A673 (cell line): ENCODE measurements at regions not wholly inside any gene's neighbourhood (a gene's known extent, or its start where the extent isn't known, plus 50 kb on each side); places are given as distances from the start of the nearest gene placed in this dataset.

Source experiments
- BruUV-seq: library from RNA; stranded (reverse); fragments of 400-500 nt; replicated peaks from 2 replicates; lab custom pipeline; 2021; lab: Mats Ljungman, UMichigan
- CTCF ChIA-PET: fragments of 300-600 bp; sonication (Branson Sonifier 250); formaldehyde crosslinking; loops from one replicate; lab custom pipeline; 2022; ENCODE audit warnings: antibody characterized with exemption; lab: Charles Lee
- POLR2A ChIA-PET: fragments of 300-600 bp; sonication (Branson Sonifier 250); formaldehyde crosslinking; loops from one replicate; lab custom pipeline; 2022; ENCODE audit warnings: antibody characterized with exemption; ENCODE audit not compliant: low non-redundant PET; lab: Charles Lee
- DNase-seq: peaks from one replicate; pipeline ENCODE4 v3.0.0-alpha.2; 2015; ENCODE audit warnings: low spot score
- H3K27ac ChIP-seq: fragments of 200-600 bp; sonication (generic); 2 replicates; pipeline ENCODE4 v1.5.1; 2016; ENCODE audit warnings: mixed run types, low read depth, mild to moderate bottlenecking, mixed read lengths, antibody characterized with exemption, low read length; ENCODE audit not compliant: poor library complexity, severe bottlenecking
- H3K27me3 ChIP-seq: fragments of 200-600 bp; sonication (generic); replicated peaks from 2 replicates; pipeline ENCODE4 v1.6.1; 2017; ENCODE audit warnings: mixed run types, low read depth, mild to moderate bottlenecking, mixed read lengths, antibody characterized with exemption, low read length; ENCODE audit not compliant: insufficient read depth, poor library complexity
- H3K36me3 ChIP-seq: fragments of 200-600 bp; sonication (generic); 2 replicates; pipeline ENCODE4 v1.6.1; 2016; ENCODE audit warnings: mixed run types, mild to moderate bottlenecking, mixed read lengths, antibody characterized with exemption, low read length; ENCODE audit not compliant: insufficient read depth, poor library complexity, severe bottlenecking
- H3K4me1 ChIP-seq: fragments of 200-600 bp; sonication (generic); 2 replicates; pipeline ENCODE4 v1.6.1; 2017; ENCODE audit warnings: mixed run types, mild to moderate bottlenecking, mixed read lengths, antibody characterized with exemption, low read length; ENCODE audit not compliant: insufficient read depth, poor library complexity, severe bottlenecking
- H3K4me3 ChIP-seq: fragments of 200-600 bp; sonication (generic); 2 replicates; pipeline ENCODE4 v1.5.1; 2016; ENCODE audit warnings: low read depth, mixed run types, mild to moderate bottlenecking, mixed read lengths, low read length; ENCODE audit not compliant: poor library complexity, severe bottlenecking
- H3K9me3 ChIP-seq: fragments of 200-600 bp; sonication (generic); 2 replicates; pipeline ENCODE4 v1.6.1; 2016; ENCODE audit warnings: mixed run types, low read depth, mild to moderate bottlenecking, mixed read lengths, antibody characterized with exemption, low read length; ENCODE audit not compliant: poor library complexity, severe bottlenecking
- EZH2 ChIP-seq: fragments of 200-600 bp; sonication (generic); IDR thresholded peaks from 2 replicates; pipeline ENCODE4 v1.6.1; 2017; ENCODE audit warnings: borderline replicate concordance, low read depth, mild to moderate bottlenecking, mixed read lengths, antibody characterized with exemption, low read length; ENCODE audit not compliant: poor library complexity, severe bottlenecking
- intact Hi-C: fragments of 100-400 bp; cut with micrococcal nuclease; formaldehyde crosslinking; loops from one replicate; pipeline ENCODE4 v1.10.0; 2022; ENCODE audit not compliant: unreplicated experiment
- TF ChIP-seq, protein P1 (sequence below): fragments of 300-800, 200-600 bp; sonication (generic); conservative IDR thresholded peaks from 2 replicates; pipeline ENCODE4 v1.5.1; 2017; ENCODE audit warnings: low read depth, mild to moderate bottlenecking, antibody characterized with exemption, low read length, moderate library complexity, mixed read lengths

GRCh38 chrX:138128027-138128671, 562.2 kb downstream of the ZIC3 start:
- intact Hi-C loops: loop anchor here (2.0 kb wide), 1 partner anchor 615 kb away; no protein-coding TSS in a partner anchor
- no peaks in the 10 kb centered on the region for H3K4me1 ChIP-seq
- POLR2A ChIA-PET: no interaction called here
- H3K36me3 ChIP-seq: no peaks in the 10 kb centered on the region
- peak; percentile 73 for DNase-seq
- BruUV-seq: no TSS peak
- no peak overlapping the region for H3K27ac ChIP-seq
- CTCF ChIA-PET: no interaction called here
- H3K4me3 ChIP-seq: no peak overlapping the region
- H3K9me3 ChIP-seq: no peaks in the 10 kb centered on the region
- TF ChIP-seq, protein P1, sequence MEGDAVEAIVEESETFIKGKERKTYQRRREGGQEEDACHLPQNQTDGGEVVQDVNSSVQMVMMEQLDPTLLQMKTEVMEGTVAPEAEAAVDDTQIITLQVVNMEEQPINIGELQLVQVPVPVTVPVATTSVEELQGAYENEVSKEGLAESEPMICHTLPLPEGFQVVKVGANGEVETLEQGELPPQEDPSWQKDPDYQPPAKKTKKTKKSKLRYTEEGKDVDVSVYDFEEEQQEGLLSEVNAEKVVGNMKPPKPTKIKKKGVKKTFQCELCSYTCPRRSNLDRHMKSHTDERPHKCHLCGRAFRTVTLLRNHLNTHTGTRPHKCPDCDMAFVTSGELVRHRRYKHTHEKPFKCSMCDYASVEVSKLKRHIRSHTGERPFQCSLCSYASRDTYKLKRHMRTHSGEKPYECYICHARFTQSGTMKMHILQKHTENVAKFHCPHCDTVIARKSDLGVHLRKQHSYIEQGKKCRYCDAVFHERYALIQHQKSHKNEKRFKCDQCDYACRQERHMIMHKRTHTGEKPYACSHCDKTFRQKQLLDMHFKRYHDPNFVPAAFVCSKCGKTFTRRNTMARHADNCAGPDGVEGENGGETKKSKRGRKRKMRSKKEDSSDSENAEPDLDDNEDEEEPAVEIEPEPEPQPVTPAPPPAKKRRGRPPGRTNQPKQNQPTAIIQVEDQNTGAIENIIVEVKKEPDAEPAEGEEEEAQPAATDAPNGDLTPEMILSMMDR: peak; percentile 77
- TF ChIP-seq EZH2: no peak
- H3K27me3 ChIP-seq: no peaks in the 10 kb centered on the region

DNA sequence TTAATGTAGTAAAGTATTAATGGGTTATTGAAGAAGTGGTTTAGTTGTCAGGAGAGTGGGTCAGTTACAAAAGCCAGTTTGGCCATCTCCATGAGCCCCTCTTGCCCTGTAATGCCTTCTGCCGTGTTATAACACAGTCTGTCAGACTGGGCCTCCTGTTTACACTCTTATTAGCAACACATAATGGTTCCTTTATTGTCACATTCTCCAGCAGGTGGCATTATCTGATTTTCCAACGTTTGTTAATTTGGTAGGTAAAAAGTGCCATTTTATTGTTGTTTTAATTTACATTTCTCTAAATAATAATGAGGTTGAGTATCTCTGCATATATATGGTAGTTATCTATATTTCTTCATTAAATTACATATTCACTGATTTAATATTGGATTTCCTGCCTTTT, 560.8 kb downstream of the FGF13 start:
- H3K27me3 ChIP-seq: no peaks in the 10 kb centered on the region
- peak; percentile 29 for DNase-seq
- no peak overlapping the region for H3K27ac ChIP-seq
- no peaks in the 10 kb centered on the region for H3K36me3 ChIP-seq
- intact Hi-C loops: no loop called here
- no peaks in the 10 kb centered on the region for H3K9me3 ChIP-seq
- TF ChIP-seq, protein P1: peak; percentile 40
- TF ChIP-seq EZH2: no peak
- POLR2A ChIA-PET: no interaction called here
- H3K4me1 ChIP-seq: no peaks in the 10 kb centered on the region
- no peak overlapping the region for H3K4me3 ChIP-seq
- BruUV-seq: no TSS peak
- CTCF ChIA-PET: no interaction called here

GRCh38 chrX:138157850-138158249, 553.7 kb downstream of the FGF13 start:
- ChIA-PET CTCF (no interaction called here), POLR2A (no interaction called here)
- no peaks in the 10 kb centered on the region for H3K27me3 ChIP-seq
- BruUV-seq: no TSS peak
- no peaks in the 10 kb centered on the region for H3K4me1 ChIP-seq
- no peaks in the 10 kb centered on the region for H3K9me3 ChIP-seq
- intact Hi-C loops: no loop called here
- H3K36me3 ChIP-seq: no peaks in the 10 kb centered on the region
- no peak overlapping the region for H3K4me3 ChIP-seq
- DNase-seq: no peak
- no peak for TF ChIP-seq EZH2
- TF ChIP-seq, protein P1: no peak
- H3K27ac ChIP-seq: no peak overlapping the region
